ENCODE measurements at regions not wholly inside any gene's neighbourhood (a gene's known extent, or its start where the extent isn't known, plus 50 kb on each side); places are given as distances from the start of the nearest gene placed in this dataset.

DNA sequence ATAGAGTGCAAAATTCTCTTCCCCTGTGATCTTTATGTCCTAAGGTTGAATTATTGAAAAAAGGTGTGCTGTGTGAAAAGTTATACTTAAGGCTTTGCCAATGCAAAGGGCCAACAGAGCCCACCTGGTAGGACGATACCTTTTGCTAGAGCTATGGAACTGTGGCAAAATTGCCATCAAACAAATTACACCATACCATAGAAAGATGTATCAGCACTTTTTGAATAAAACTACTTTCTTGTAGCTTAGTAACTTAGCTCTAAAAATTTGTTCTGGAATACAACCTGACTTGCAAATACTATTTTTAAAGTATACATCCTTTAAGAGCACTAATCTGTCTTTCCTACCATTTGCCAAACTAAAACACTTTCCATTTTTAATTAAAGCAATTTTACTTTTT lies 147.2 kb upstream of the ERCC4 start:
- in situ Hi-C loops (cut with HindIII; ENCODE audit: low sequenced_read_pairs), result no loop called here
- TF ChIP-seq, protein P1, sequence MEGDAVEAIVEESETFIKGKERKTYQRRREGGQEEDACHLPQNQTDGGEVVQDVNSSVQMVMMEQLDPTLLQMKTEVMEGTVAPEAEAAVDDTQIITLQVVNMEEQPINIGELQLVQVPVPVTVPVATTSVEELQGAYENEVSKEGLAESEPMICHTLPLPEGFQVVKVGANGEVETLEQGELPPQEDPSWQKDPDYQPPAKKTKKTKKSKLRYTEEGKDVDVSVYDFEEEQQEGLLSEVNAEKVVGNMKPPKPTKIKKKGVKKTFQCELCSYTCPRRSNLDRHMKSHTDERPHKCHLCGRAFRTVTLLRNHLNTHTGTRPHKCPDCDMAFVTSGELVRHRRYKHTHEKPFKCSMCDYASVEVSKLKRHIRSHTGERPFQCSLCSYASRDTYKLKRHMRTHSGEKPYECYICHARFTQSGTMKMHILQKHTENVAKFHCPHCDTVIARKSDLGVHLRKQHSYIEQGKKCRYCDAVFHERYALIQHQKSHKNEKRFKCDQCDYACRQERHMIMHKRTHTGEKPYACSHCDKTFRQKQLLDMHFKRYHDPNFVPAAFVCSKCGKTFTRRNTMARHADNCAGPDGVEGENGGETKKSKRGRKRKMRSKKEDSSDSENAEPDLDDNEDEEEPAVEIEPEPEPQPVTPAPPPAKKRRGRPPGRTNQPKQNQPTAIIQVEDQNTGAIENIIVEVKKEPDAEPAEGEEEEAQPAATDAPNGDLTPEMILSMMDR (IDR thresholded peaks at IDR 0.05; ENCODE audit: low read depth, low read length, missing control alignments), result no peak
- H3K4me3 ChIP-seq (ENCODE audit: low read depth, low read length), result no peak overlapping the region
- no peak for DNase-seq (ENCODE audit: low read depth)

DNA sequence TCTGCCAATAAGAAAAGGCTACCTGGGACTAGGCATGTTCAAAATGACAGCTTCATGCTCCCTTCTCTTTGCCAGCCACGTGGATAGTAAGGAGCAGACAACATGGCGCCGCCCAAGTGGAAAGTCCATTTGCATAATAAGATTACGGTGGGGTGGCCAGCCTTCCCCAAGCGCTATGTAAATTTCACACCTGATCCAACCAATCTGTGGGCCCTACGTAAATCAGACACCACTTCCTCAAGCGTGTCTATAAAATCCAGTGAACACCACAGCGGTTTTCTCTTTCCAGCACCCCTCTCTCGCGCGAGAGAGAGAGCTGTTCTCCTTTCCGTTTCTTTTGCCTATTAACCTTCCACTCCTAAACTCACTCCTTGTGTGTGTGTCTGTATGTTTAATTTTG lies 140.3 kb upstream of the ERCC4 start:
- H3K4me3 ChIP-seq (ENCODE audit: low read depth, low read length), result no peak overlapping the region
- TF ChIP-seq, protein P1 (IDR thresholded peaks at IDR 0.05; ENCODE audit: low read depth, low read length, missing control alignments), result no peak
- no peak for DNase-seq (ENCODE audit: low read depth)
- in situ Hi-C loops (cut with HindIII; ENCODE audit: low sequenced_read_pairs), result no loop called here

DNA sequence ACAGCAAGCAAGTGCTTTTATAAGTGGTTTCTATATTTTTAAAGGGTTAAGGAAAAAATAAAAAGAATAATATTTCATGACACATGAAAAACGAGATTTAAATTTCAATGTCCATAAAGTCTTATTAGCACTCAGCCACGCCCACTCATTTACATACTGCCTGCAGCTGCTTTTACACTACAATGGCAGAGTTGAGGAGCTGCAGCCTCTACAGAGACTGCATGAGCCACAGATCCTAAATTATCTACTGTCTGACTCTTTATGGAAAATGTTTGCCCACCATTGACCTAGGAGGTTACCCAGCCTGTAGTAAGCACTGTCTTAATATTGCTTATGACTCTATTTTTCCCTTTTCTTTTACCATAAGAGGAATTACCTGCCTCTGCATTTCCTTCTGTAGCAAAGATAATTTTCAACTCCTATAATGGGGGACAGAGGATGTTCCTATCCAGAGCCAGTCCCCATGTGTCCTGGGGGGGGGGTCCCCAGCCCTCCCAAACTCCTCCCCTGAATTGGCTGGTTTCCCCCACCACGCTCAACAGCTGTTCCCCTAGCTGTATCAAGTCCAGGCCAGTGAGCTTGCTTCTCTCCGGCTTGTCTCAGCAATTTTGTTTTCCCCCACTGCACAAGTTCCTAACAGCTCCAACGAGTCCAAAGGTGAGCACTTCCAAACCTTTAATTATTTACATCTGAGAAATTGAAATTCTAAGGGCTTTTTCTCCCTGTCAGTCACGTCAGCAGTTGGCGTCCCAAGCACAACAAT lies 139.4 kb upstream of the ERCC4 start:
- in situ Hi-C loops (cut with HindIII; ENCODE audit: low sequenced_read_pairs), result no loop called here

DNA sequence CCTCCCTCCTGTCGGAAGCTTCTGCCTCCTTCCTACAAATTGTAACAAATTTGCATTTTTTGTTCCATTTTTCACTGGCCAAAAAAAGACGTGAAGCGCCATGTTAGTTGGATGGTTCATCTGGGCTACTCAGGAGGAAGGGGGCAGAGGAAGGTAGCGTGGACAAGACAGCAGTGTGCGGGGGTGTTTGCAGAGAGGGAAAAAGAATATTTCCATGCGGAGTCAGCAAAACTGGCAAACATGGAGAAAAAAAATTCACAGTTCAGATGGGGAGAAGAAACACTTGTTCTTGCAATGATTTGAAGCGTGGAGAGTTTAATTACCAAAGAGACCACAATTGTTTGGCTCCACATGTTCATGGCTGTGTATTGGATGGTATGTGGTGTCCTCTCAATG lies 138.8 kb upstream of the ERCC4 start:
- in situ Hi-C loops (cut with HindIII; ENCODE audit: low sequenced_read_pairs), result no loop called here
- no peak for DNase-seq (ENCODE audit: low read depth)
- no peak overlapping the region for H3K4me3 ChIP-seq (ENCODE audit: low read depth, low read length)
- TF ChIP-seq, protein P1 (IDR thresholded peaks at IDR 0.05; ENCODE audit: low read depth, low read length, missing control alignments), result no peak

More for the DNA sequence above, 139.4 kb upstream of the ERCC4 start:
- TF ChIP-seq, protein P1 (IDR thresholded peaks at IDR 0.05; ENCODE audit: low read depth, low read length, missing control alignments), result no peak
- H3K4me3 ChIP-seq (ENCODE audit: low read depth, low read length), result no peak overlapping the region
- DNase-seq (ENCODE audit: low read depth), result no peak

DNA sequence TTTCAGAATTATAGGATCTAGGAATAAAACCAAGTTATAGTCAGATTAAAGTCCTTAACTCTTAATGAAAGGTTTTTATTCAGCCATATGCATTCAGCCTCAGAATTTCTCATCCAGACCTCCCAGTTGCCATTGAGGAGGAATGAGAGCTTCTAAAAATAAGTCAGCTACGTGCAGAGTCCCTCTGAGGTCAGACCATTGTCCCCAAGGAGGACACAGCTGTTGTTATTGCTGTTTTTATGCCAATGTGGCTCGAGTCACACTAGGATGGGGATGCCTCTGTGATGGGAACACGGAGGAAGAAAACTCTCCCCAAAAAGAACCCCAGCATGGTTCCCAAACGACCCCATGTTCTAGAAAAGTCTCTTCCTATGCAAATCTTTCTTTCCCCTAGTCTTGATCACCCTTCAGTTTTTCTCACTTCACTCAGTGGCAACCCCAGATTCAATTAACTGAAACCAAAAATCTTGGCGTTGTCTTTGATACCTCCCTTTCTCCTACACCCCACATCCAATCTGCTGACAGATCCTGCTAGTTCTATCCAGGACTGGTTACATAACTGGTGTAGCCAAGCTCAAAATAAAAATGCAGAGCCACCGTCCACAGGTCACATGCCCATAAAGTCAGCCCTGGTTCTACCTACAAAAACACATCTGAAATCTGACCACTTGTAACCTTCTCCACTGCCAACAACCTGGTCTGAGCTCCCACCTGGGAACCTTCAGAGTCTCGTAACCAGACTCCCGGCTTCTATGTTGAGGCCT lies 138.2 kb upstream of the ERCC4 start:
- TF ChIP-seq, protein P1 (IDR thresholded peaks at IDR 0.05; ENCODE audit: low read depth, low read length, missing control alignments), result no peak
- in situ Hi-C loops (cut with HindIII; ENCODE audit: low sequenced_read_pairs), result no loop called here
- H3K4me3 ChIP-seq (ENCODE audit: low read depth, low read length), result no peak overlapping the region
- no peak for DNase-seq (ENCODE audit: low read depth)

DNA sequence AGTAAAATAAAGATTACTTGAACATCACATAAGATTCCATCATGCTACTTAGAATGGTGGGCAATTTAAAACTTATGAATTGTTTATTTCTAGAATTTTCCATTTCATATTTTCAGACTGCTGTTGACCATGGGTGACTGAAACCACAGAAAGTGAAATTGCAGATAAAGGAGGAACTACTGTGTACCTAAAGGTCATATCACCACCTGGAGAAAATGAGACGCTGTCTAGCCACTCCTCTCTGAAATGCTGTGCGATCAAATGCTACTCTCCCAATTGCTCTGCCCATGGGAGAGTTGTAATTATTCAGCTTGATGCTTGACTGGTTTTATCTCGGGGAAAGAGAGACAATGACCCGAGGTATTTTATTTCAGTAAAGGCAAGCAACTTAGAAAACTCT lies 128.9 kb upstream of the ERCC4 start:
- no peak for DNase-seq (ENCODE audit: low read depth)
- H3K4me3 ChIP-seq (ENCODE audit: low read depth, low read length), result no peak overlapping the region
- TF ChIP-seq, protein P1 (IDR thresholded peaks at IDR 0.05; ENCODE audit: low read depth, low read length, missing control alignments), result no peak
- in situ Hi-C loops (cut with HindIII; ENCODE audit: low sequenced_read_pairs), result no loop called here
